Chondrocyte (in vitro differentiated cells): ENCODE measurements at regions not wholly inside any gene's neighbourhood (a gene's known extent, or its start where the extent isn't known, plus 50 kb on each side); places are given as distances from the start of the nearest gene placed in this dataset.

Source experiments
- DNase-seq: peaks from one replicate; pipeline ENCODE4 v3.0.0; 2021; ENCODE audit warnings: mixed read lengths, low spot score
- H3K27ac Mint-ChIP-seq: one replicate; pipeline ENCODE4 v1.8.0; 2021; ENCODE audit warnings: mild to moderate bottlenecking, moderate library complexity, mixed read lengths; ENCODE audit not compliant: unreplicated experiment
- H3K27me3 Mint-ChIP-seq: 2 replicates; pipeline ENCODE4 v1.8.0; 2021; ENCODE audit warnings: low read depth, mixed read lengths
- H3K36me3 Mint-ChIP-seq: 2 replicates; pipeline ENCODE4 v1.8.0; 2021; ENCODE audit warnings: low read depth, mixed read lengths
- H3K4me1 Mint-ChIP-seq: 2 replicates; pipeline ENCODE4 v1.8.0; 2021; ENCODE audit warnings: low read depth, mild to moderate bottlenecking, mixed read lengths
- H3K4me3 Mint-ChIP-seq: one replicate; pipeline ENCODE4 v1.8.0; 2021; ENCODE audit warnings: mild to moderate bottlenecking, moderate library complexity, mixed read lengths; ENCODE audit not compliant: unreplicated experiment
- H3K9me3 Mint-ChIP-seq: 2 replicates; pipeline ENCODE4 v1.8.0; 2021; ENCODE audit warnings: low read depth, mixed read lengths
- TF ChIP-seq, protein P1 (sequence below): fragments of 200-600 bp; sonication (generic); IDR thresholded peaks from 2 replicates; pipeline ENCODE4 v1.5.0; 2021; ENCODE audit warnings: antibody characterized with exemption, mild to moderate bottlenecking, moderate library complexity

- Mint-ChIP-seq H3K27me3 (no peaks in the 10 kb centered on the region), H3K36me3 (no peaks in the 10 kb centered on the region), H3K27ac (no peak overlapping the region), H3K4me1 (no peaks in the 10 kb centered on the region), H3K9me3 (peaks cover 3% of the 10 kb centered on the region), H3K4me3 (no peak overlapping the region)
- TF ChIP-seq, protein P1, sequence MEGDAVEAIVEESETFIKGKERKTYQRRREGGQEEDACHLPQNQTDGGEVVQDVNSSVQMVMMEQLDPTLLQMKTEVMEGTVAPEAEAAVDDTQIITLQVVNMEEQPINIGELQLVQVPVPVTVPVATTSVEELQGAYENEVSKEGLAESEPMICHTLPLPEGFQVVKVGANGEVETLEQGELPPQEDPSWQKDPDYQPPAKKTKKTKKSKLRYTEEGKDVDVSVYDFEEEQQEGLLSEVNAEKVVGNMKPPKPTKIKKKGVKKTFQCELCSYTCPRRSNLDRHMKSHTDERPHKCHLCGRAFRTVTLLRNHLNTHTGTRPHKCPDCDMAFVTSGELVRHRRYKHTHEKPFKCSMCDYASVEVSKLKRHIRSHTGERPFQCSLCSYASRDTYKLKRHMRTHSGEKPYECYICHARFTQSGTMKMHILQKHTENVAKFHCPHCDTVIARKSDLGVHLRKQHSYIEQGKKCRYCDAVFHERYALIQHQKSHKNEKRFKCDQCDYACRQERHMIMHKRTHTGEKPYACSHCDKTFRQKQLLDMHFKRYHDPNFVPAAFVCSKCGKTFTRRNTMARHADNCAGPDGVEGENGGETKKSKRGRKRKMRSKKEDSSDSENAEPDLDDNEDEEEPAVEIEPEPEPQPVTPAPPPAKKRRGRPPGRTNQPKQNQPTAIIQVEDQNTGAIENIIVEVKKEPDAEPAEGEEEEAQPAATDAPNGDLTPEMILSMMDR: no peak
- DNase-seq: no peak
These were observed 158.6 kb upstream of the CELF4 start for GRCh38 chr18:37724206-37724605.

- no peak overlapping the region for H3K27ac Mint-ChIP-seq
- H3K27me3 Mint-ChIP-seq: no peaks in the 10 kb centered on the region
- H3K9me3 Mint-ChIP-seq: peaks cover 3% of the 10 kb centered on the region
- H3K36me3 Mint-ChIP-seq: no peaks in the 10 kb centered on the region
- H3K4me3 Mint-ChIP-seq: no peak overlapping the region
- no peaks in the 10 kb centered on the region for H3K4me1 Mint-ChIP-seq
- TF ChIP-seq, protein P1: no peak
- no peak for DNase-seq
These were observed 156.2 kb upstream of the CELF4 start for GRCh38 chr18:37721544-37722522.

GRCh38 chr18:37720663-37721062, 155.1 kb upstream of the CELF4 start:
- H3K4me1 Mint-ChIP-seq: no peaks in the 10 kb centered on the region
- H3K9me3 Mint-ChIP-seq: peaks cover 3% of the 10 kb centered on the region
- no peaks in the 10 kb centered on the region for H3K36me3 Mint-ChIP-seq
- no peak overlapping the region for H3K27ac Mint-ChIP-seq
- H3K27me3 Mint-ChIP-seq: no peaks in the 10 kb centered on the region
- DNase-seq: no peak
- no peak overlapping the region for H3K4me3 Mint-ChIP-seq
- TF ChIP-seq, protein P1: no peak

GRCh38 chr18:37717656-37718055, 152.1 kb upstream of the CELF4 start:
- TF ChIP-seq, protein P1: no peak
- H3K4me1 Mint-ChIP-seq: no peaks in the 10 kb centered on the region
- no peak overlapping the region for H3K27ac Mint-ChIP-seq
- H3K27me3 Mint-ChIP-seq: no peaks in the 10 kb centered on the region
- H3K4me3 Mint-ChIP-seq: no peak overlapping the region
- H3K36me3 Mint-ChIP-seq: no peaks in the 10 kb centered on the region
- H3K9me3 Mint-ChIP-seq: peaks cover 2% of the 10 kb centered on the region
- DNase-seq: no peak

DNA sequence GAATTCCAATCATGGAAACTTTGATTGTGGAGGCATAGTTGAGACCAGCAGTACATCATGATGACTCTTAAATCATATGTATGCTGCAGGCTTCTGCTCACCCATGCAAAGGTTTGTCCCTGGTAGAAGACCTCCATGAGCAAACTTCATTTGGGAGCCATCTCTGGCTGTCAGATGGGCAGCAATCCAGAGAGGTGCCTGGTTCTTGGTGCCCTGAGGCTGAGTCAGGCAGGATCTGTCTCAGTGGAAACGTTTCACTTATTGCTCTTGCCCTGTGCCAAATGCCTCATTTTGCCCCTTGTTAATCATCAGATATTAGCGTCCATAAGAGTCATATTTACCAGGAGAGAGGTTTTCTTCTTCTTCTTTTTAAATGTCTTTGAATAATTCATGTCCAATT, 151.5 kb upstream of the CELF4 start:
- no peaks in the 10 kb centered on the region for H3K4me1 Mint-ChIP-seq
- no peaks in the 10 kb centered on the region for H3K27me3 Mint-ChIP-seq
- H3K4me3 Mint-ChIP-seq: no peak overlapping the region
- TF ChIP-seq, protein P1: no peak
- H3K9me3 Mint-ChIP-seq: peaks cover 2% of the 10 kb centered on the region
- no peaks in the 10 kb centered on the region for H3K36me3 Mint-ChIP-seq
- no peak overlapping the region for H3K27ac Mint-ChIP-seq
- DNase-seq: no peak
